Lower lobe of right lung (tissue), 2 donors: ENCODE measurements at regions not wholly inside any gene's neighbourhood (a gene's known extent, or its start where the extent isn't known, plus 50 kb on each side); places are given as distances from the start of the nearest gene placed in this dataset.

ENCODE experiments used
- ATAC-seq, 2 donors: fragments of 200-7000 bp; cut with Tn5 transposase; one replicate each; pipeline ENCODE4 v1.9.1; 2020 to 2022; ENCODE audit warnings: mild to moderate bottlenecking in 2 of 2, moderate library complexity in 2 of 2
- DNase-seq: peaks from one replicate; pipeline ENCODE4 v3.0.0-alpha.2; 2020
- H3K27ac ChIP-seq: fragments of 200-600 bp; one replicate; pipeline ENCODE4 v1.8.0; 2022
- H3K27me3 ChIP-seq: fragments of 200-600 bp; one replicate; pipeline ENCODE4 v1.8.0; 2022; ENCODE audit warnings: low read depth
- H3K36me3 ChIP-seq: fragments of 200-600 bp; one replicate; pipeline ENCODE4 v1.8.0; 2022; ENCODE audit warnings: mild to moderate bottlenecking
- H3K4me1 ChIP-seq: fragments of 200-600 bp; one replicate; pipeline ENCODE4 v1.8.0; 2022
- H3K4me3 ChIP-seq: fragments of 200-600 bp; one replicate; pipeline ENCODE4 v1.8.0; 2022; ENCODE audit warnings: mild to moderate bottlenecking
- H3K9me3 ChIP-seq: fragments of 200-600 bp; one replicate; pipeline ENCODE4 v1.8.0; 2022
- intact Hi-C: fragments of 100-400 bp; cut with DNase I; formaldehyde crosslinking; loops from one replicate; pipeline ENCODE4 v1.11.0; 2022
- TF ChIP-seq, protein P1 (sequence below): fragments of 200-600 bp; IDR thresholded peaks from one replicate; pipeline ENCODE4 v1.8.0; 2022; ENCODE audit warnings: antibody characterized with exemption, mild to moderate bottlenecking
- donor health status: DM: no; HTN: yes; CAD: no; lungs with severe emphysema.

DNA sequence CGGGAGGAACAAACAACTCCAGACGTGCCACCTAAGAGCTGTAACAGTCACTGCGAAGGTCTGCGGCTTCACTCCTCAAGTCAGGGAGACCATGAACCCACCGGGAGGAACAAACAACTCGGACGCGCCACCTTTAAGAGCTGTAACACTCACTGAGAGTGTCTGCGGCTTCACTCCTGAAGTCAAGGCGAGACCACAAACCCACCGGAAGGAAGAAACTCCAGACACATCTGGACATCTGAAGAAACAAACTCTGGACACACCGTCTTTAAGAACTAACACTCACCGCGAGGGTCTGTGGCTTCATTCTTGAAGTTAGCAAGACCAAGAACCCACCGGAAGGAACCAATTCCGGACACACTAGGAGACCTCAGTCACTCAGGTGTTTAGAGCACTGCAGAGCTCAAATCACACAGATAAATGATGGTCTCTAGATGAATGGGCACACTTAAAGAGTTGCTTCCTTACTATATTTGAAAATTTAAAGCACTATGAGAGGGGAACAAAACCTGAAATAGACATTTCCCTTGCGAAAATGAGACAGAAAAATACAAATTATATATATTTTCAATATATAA, 587.7 kb upstream of the ADGRL4 start:
- H3K27me3 ChIP-seq: no peaks in the 10 kb centered on the region
- ATAC-seq: no peak
- intact Hi-C loops: no loop called here

DNA sequence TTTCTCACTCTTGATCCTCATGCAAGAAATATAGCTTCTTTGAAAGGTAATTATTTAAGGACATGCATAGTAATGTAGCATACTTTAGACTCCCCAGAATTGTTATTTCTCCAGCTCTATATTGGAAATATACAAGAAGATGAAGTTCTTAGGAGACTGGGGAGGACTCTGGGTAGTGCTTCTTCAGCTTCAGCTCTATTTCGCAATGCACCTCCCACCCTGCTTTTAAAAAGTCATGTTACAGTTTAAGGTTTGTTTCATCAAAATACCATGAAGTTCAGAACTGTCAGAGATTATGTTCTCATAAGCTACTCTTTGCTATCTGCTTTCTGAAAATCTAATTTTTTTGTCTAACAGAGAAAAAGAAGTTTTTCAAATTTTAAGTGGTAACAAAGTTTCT, 586.2 kb upstream of the ADGRL4 start:
- DNase-seq (no peak), ATAC-seq (no peak)
- H3K9me3 ChIP-seq: no peaks in the 10 kb centered on the region
- no peaks in the 10 kb centered on the region for H3K27me3 ChIP-seq
- no peaks in the 10 kb centered on the region for H3K4me1 ChIP-seq
- H3K4me3 ChIP-seq: no peak overlapping the region
- TF ChIP-seq, protein P1, sequence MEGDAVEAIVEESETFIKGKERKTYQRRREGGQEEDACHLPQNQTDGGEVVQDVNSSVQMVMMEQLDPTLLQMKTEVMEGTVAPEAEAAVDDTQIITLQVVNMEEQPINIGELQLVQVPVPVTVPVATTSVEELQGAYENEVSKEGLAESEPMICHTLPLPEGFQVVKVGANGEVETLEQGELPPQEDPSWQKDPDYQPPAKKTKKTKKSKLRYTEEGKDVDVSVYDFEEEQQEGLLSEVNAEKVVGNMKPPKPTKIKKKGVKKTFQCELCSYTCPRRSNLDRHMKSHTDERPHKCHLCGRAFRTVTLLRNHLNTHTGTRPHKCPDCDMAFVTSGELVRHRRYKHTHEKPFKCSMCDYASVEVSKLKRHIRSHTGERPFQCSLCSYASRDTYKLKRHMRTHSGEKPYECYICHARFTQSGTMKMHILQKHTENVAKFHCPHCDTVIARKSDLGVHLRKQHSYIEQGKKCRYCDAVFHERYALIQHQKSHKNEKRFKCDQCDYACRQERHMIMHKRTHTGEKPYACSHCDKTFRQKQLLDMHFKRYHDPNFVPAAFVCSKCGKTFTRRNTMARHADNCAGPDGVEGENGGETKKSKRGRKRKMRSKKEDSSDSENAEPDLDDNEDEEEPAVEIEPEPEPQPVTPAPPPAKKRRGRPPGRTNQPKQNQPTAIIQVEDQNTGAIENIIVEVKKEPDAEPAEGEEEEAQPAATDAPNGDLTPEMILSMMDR: no peak
- intact Hi-C loops: no loop called here
- H3K36me3 ChIP-seq: no peaks in the 10 kb centered on the region
- no peak overlapping the region for H3K27ac ChIP-seq

More for the DNA sequence above, 587.7 kb upstream of the ADGRL4 start:
- TF ChIP-seq, protein P1: no peak
- no peak overlapping the region for H3K4me3 ChIP-seq
- H3K4me1 ChIP-seq: no peaks in the 10 kb centered on the region
- no peaks in the 10 kb centered on the region for H3K36me3 ChIP-seq
- no peaks in the 10 kb centered on the region for H3K9me3 ChIP-seq
- DNase-seq: no peak
- H3K27ac ChIP-seq: no peak overlapping the region

DNA sequence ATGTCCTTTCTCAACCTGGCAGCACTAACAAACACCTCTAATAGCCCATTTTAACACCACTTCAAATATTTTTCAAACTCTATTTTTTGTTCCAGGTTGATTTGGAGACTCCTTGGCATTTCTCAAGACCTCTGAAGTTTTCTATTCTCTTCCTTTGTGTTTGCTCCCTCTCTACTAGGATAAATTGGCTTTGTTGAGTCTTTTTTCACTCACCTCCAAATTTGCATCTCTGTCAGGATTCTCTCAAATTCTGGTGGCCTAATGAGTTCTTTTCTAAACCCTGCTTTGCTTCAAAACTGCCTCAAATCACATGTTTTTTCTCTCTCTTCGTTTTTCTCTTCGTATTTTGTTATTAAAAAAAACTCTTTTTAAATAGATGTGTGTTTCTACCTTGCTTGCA, 582.2 kb upstream of the ADGRL4 start:
- TF ChIP-seq, protein P1: no peak
- DNase-seq (no peak), ATAC-seq (no peak)
- no peak overlapping the region for H3K4me3 ChIP-seq
- H3K27ac ChIP-seq: no peak overlapping the region
- intact Hi-C loops: no loop called here
- H3K27me3 ChIP-seq: no peaks in the 10 kb centered on the region
- H3K36me3 ChIP-seq: no peaks in the 10 kb centered on the region
- no peaks in the 10 kb centered on the region for H3K4me1 ChIP-seq
- H3K9me3 ChIP-seq: no peaks in the 10 kb centered on the region

DNA sequence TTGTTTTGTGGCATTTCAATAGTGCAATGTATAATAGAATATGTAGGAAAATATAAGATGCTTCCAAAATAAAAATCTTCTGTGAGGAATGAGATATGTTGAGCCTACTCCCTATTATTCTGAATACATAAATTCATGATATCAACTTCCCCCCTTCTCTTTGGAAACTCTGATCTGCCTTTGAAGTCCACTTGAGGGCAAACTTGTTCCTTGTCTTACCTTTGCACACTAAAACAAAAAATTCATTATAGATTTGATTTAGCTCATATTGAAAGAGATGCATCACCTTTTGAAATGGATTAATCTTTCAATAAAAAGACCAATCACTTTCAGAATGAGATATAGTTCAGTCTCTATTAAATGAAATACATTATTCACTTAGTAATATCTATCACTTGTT, 580.7 kb upstream of the ADGRL4 start:
- Histone ChIP-seq H3K4me3 (no peak overlapping the region), H3K4me1 (no peaks in the 10 kb centered on the region), H3K27ac (no peak overlapping the region), H3K36me3 (no peaks in the 10 kb centered on the region), H3K27me3 (no peaks in the 10 kb centered on the region), H3K9me3 (no peaks in the 10 kb centered on the region)
- DNase-seq: no peak
- ATAC-seq: no peak
- TF ChIP-seq, protein P1: no peak
- intact Hi-C loops: no loop called here

DNA sequence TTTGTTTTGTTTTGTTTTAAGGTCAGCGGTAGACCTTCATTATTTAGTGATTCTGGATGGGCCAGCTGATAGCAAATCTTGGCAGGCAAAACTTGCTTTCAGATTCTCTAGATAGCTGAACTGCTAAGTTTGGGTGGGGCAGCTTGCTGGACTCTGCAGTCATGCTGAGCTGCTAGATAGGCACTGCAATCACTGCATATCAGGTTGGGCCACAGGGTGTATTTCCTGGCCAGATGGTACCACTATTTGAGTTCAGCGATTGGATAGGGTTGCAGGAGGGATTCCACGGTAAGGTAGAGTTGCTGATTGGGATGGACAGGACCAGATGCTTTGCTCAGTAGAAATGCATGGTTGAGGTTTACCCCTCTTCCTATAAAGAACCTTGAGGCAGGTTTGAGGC, 579.3 kb upstream of the ADGRL4 start:
- no peak overlapping the region for H3K4me3 ChIP-seq
- no peaks in the 10 kb centered on the region for H3K36me3 ChIP-seq
- no peaks in the 10 kb centered on the region for H3K9me3 ChIP-seq
- H3K27ac ChIP-seq: no peak overlapping the region
- no peaks in the 10 kb centered on the region for H3K27me3 ChIP-seq
- intact Hi-C loops: no loop called here
- DNase-seq (no peak), ATAC-seq (no peak)
- TF ChIP-seq, protein P1: no peak
- no peaks in the 10 kb centered on the region for H3K4me1 ChIP-seq

DNA sequence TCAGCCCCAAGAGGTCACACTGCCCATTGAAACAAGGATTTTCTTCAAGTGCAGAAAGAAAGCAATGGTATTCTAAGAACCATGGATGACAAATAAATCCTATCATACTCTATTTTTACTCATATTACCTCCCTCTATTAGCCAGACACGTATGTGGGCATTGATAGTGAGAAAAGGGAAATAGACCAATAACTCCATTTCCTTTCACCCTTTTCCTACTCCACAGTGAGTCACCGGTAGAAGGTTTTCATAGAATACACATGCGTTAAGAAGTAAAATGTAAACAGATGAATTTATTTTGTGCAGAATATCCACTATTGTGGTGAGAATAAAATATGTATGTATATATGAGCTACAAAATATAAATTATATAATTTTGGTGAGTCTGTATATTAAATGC, 568.9 kb upstream of the ADGRL4 start:
- no peak for ATAC-seq
- TF ChIP-seq, protein P1: no peak
- Histone ChIP-seq H3K27me3 (no peaks in the 10 kb centered on the region), H3K27ac (no peak overlapping the region), H3K36me3 (no peaks in the 10 kb centered on the region), H3K4me3 (no peak overlapping the region), H3K4me1 (no peaks in the 10 kb centered on the region), H3K9me3 (no peaks in the 10 kb centered on the region)
- intact Hi-C loops: no loop called here
- DNase-seq: no peak
